ENCODE measurements at regions not wholly inside any gene's neighbourhood (a gene's known extent, or its start where the extent isn't known, plus 50 kb on each side); places are given as distances from the start of the nearest gene placed in this dataset.

- TF ChIP-seq CTCF (IDR thresholded peaks at IDR 0.05): no peak
- TF ChIP-seq POLR2A (IDR thresholded peaks at IDR 0.05): no peak
- TF ChIP-seq EP300 (IDR thresholded peaks at IDR 0.05): no peak
- no peak for TF ChIP-seq POLR2AphosphoS5 (IDR thresholded peaks at IDR 0.05)
Measured at GRCh38 chr5:72697622-72698021, 118.8 kb upstream of the TNPO1 start.
